Nephron progenitor cell (in vitro differentiated cells): ENCODE measurements at regions not wholly inside any gene's neighbourhood (a gene's known extent, or its start where the extent isn't known, plus 50 kb on each side); places are given as distances from the start of the nearest gene placed in this dataset.

Experiments used
- DNase-seq: peaks from one replicate; pipeline ENCODE4 v3.0.0; 2021
- H3K27ac Mint-ChIP-seq: 2 replicates; pipeline ENCODE4 v1.8.0; 2021; ENCODE audit warnings: mild to moderate bottlenecking, moderate library complexity, mixed read lengths
- H3K27me3 Mint-ChIP-seq: 2 replicates; pipeline ENCODE4 v1.8.0; 2021; ENCODE audit warnings: mild to moderate bottlenecking, low read depth, mixed read lengths; ENCODE audit not compliant: poor library complexity
- H3K36me3 Mint-ChIP-seq: 2 replicates; pipeline ENCODE4 v1.8.0; 2021; ENCODE audit warnings: low read depth, mixed read lengths
- H3K4me1 Mint-ChIP-seq: 2 replicates; pipeline ENCODE4 v1.8.0; 2021; ENCODE audit warnings: mixed read lengths
- H3K4me3 Mint-ChIP-seq: 2 replicates; pipeline ENCODE4 v1.8.0; 2021; ENCODE audit warnings: mild to moderate bottlenecking, moderate library complexity, mixed read lengths
- H3K9me3 Mint-ChIP-seq: 2 replicates; pipeline ENCODE4 v1.8.0; 2021; ENCODE audit warnings: mild to moderate bottlenecking, moderate library complexity, mixed read lengths
- CTCF ChIP-seq: fragments of 200-600 bp; sonication (generic); IDR thresholded peaks from 2 replicates; pipeline ENCODE4 v1.5.0; 2021; ENCODE audit warnings: antibody characterized with exemption

GRCh38 chr10:78202386-78202785 lies 168.7 kb downstream of the RPS24 start:
- TF ChIP-seq CTCF, result no peak
- H3K27me3 Mint-ChIP-seq, result peaks cover 8% of the 10 kb centered on the region
- no peak overlapping the region for H3K4me3 Mint-ChIP-seq
- no peak overlapping the region for H3K27ac Mint-ChIP-seq
- H3K36me3 Mint-ChIP-seq, result no peaks in the 10 kb centered on the region
- no peaks in the 10 kb centered on the region for H3K9me3 Mint-ChIP-seq
- no peak for DNase-seq
- H3K4me1 Mint-ChIP-seq, result peaks cover 9% of the 10 kb centered on the region

GRCh38 chr10:78203915-78204818 lies 170.5 kb downstream of the RPS24 start:
- no peak for DNase-seq
- peaks cover 8% of the 10 kb centered on the region for H3K27me3 Mint-ChIP-seq
- TF ChIP-seq CTCF, result no peak

GRCh38 chr10:78205457-78206016 lies 171.9 kb downstream of the RPS24 start:
- Mint-ChIP-seq H3K4me1 (peaks cover 23% of the 10 kb centered on the region), H3K9me3 (no peaks in the 10 kb centered on the region), H3K27ac (no peak overlapping the region), H3K4me3 (no peak overlapping the region), H3K36me3 (no peaks in the 10 kb centered on the region), H3K27me3 (peaks cover 7% of the 10 kb centered on the region)
- DNase-seq, result no peak
- TF ChIP-seq CTCF, result no peak

More at GRCh38 chr10:78203915-78204818, 170.5 kb downstream of the RPS24 start:
- H3K27ac Mint-ChIP-seq, result no peak overlapping the region
- H3K4me1 Mint-ChIP-seq, result peaks cover 15% of the 10 kb centered on the region
- no peaks in the 10 kb centered on the region for H3K36me3 Mint-ChIP-seq
- no peak overlapping the region for H3K4me3 Mint-ChIP-seq
- H3K9me3 Mint-ChIP-seq, result no peaks in the 10 kb centered on the region

- Mint-ChIP-seq H3K27ac (no peak overlapping the region), H3K36me3 (no peaks in the 10 kb centered on the region), H3K4me1 (peaks cover 26% of the 10 kb centered on the region), H3K4me3 (no peak overlapping the region), H3K9me3 (no peaks in the 10 kb centered on the region), H3K27me3 (peaks cover 7% of the 10 kb centered on the region)
- TF ChIP-seq CTCF, result no peak
- DNase-seq, result no peak
These were observed 173.6 kb downstream of the RPS24 start for GRCh38 chr10:78207216-78207615.

GRCh38 chr10:78207776-78208175 lies 174.1 kb downstream of the RPS24 start:
- no peak for DNase-seq
- Mint-ChIP-seq H3K36me3 (no peaks in the 10 kb centered on the region), H3K27ac (no peak overlapping the region), H3K9me3 (no peaks in the 10 kb centered on the region), H3K27me3 (peaks cover 7% of the 10 kb centered on the region), H3K4me3 (no peak overlapping the region), H3K4me1 (peaks cover 29% of the 10 kb centered on the region)
- TF ChIP-seq CTCF, result no peak
